ENCODE measurements at regions not wholly inside any gene's neighbourhood (a gene's known extent, or its start where the extent isn't known, plus 50 kb on each side); places are given as distances from the start of the nearest gene placed in this dataset.
"Not testable (repeated sequence)": the region's sequence is repeated elsewhere in the genome, so short reads cannot be mapped to it uniquely, and the experiment has no call there.

DNA sequence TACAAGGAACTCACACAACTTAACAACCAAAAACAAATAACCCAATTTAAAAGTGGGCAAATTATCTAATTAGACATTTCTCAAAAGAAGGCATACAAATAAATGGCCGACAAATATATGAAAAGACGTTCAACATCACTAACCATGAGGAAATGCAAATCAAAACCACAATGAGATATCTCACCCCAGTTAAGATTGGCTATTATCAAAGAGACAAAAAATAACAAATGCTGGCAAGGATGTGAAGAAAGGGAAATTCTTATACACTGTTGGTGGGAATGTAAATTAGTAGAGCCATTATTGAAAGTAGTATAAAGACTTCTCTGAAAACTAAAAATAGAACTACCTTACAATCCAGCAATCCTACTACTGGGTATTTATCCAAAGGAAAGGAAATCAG is 96.7 kb upstream of the SIRPG start:
- H3K4me1 ChIP-seq: peaks cover 0 to 19% (median 2%) of the 10 kb centered on the region in 6 donors
- H3K27ac ChIP-seq: no peak overlapping the region
- no peaks in the 10 kb centered on the region for H3K27me3 ChIP-seq (replicated peaks in 1 of 7)
- no peak for DNase-seq
- WGBS, 5 donors: 40 to 48% (median 45%) methylated on average over 2 of the region's 2 CpGs
- H3K36me3 ChIP-seq: no peaks in the 10 kb centered on the region
- peaks cover 0 to 20% (median 10%) of the 10 kb centered on the region in 8 donors for H3K9me3 ChIP-seq
- H3K4me3 ChIP-seq: no peak overlapping the region
- intact Hi-C loops (cut with DNase I; ENCODE audit: low total_unique reads): no loop called here
- no peak for TF ChIP-seq POLR2AphosphoS5 (IDR thresholded peaks at IDR 0.05)
- TF ChIP-seq, protein P1, sequence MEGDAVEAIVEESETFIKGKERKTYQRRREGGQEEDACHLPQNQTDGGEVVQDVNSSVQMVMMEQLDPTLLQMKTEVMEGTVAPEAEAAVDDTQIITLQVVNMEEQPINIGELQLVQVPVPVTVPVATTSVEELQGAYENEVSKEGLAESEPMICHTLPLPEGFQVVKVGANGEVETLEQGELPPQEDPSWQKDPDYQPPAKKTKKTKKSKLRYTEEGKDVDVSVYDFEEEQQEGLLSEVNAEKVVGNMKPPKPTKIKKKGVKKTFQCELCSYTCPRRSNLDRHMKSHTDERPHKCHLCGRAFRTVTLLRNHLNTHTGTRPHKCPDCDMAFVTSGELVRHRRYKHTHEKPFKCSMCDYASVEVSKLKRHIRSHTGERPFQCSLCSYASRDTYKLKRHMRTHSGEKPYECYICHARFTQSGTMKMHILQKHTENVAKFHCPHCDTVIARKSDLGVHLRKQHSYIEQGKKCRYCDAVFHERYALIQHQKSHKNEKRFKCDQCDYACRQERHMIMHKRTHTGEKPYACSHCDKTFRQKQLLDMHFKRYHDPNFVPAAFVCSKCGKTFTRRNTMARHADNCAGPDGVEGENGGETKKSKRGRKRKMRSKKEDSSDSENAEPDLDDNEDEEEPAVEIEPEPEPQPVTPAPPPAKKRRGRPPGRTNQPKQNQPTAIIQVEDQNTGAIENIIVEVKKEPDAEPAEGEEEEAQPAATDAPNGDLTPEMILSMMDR (IDR thresholded peaks at IDR 0.05 in 8 of 11, conservative IDR thresholded peaks at IDR 0.05 in 3 of 11): no peak
- TF ChIP-seq POLR2A (IDR thresholded peaks at IDR 0.05): no peak

DNA sequence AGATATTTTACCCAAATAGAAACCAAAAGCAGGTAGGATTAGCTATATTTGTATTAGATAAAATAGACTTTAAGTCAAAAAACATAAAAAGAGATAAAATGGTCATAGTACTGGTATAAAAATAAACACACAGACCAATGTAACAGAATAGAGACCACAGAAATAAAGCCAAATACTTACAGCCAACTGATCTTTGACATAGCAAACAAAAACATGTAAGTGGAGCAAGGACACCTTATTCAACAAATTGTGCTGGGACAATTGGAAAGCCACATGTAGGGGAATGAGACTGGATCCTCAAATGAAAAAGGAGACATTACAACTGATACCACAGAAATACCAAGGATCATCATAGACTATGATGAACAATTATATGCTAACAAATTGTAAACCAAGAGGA is 94.5 kb upstream of the SIRPG start:
- intact Hi-C loops (cut with DNase I; ENCODE audit: low total_unique reads): no loop called here
- H3K27me3 ChIP-seq (replicated peaks in 1 of 7): no peaks in the 10 kb centered on the region
- no peak overlapping the region for H3K27ac ChIP-seq
- H3K36me3 ChIP-seq: no peaks in the 10 kb centered on the region
- DNase-seq: no peak
- H3K9me3 ChIP-seq: peaks cover 0 to 20% (median 10%) of the 10 kb centered on the region in 8 donors
- H3K4me3 ChIP-seq: no peak overlapping the region
- TF ChIP-seq POLR2AphosphoS5 (IDR thresholded peaks at IDR 0.05) (no peak), POLR2A (IDR thresholded peaks at IDR 0.05) (no peak)
- TF ChIP-seq, protein P1 (IDR thresholded peaks at IDR 0.05 in 8 of 11, conservative IDR thresholded peaks at IDR 0.05 in 3 of 11): no peak
- H3K4me1 ChIP-seq: peaks cover 0 to 9% (median 2%) of the 10 kb centered on the region in 6 donors

DNA sequence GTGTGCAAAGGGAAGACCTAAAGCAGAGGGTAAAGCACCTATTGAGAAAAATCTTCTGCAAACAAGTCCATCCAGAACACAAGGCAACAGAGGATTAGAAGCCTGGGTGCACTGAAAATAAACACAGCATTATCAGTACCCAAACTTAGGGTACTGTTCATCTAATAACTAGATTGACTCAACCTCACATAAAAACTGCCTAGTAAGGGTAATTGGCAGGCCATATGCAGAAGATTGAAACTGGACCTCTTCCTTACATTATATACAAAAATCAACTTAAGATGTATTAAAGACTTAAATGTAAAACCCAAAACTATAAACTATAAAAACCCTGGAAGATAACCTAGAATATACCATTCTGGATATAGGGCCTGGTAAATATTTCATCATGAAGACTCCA is 91.2 kb upstream of the SIRPG start:
- no peaks in the 10 kb centered on the region for H3K36me3 ChIP-seq
- no peaks in the 10 kb centered on the region for H3K27me3 ChIP-seq (replicated peaks in 1 of 7)
- TF ChIP-seq POLR2AphosphoS5 (IDR thresholded peaks at IDR 0.05) (no peak), POLR2A (IDR thresholded peaks at IDR 0.05) (no peak)
- TF ChIP-seq, protein P1 (IDR thresholded peaks at IDR 0.05 in 8 of 11, conservative IDR thresholded peaks at IDR 0.05 in 3 of 11): no peak
- no peak for DNase-seq
- H3K4me1 ChIP-seq: no peaks in the 10 kb centered on the region
- H3K4me3 ChIP-seq: no peak overlapping the region
- H3K27ac ChIP-seq: no peak overlapping the region
- intact Hi-C loops (cut with DNase I; ENCODE audit: low total_unique reads): no loop called here
- H3K9me3 ChIP-seq: peaks cover 0 to 20% (median 10%) of the 10 kb centered on the region in 8 donors

DNA sequence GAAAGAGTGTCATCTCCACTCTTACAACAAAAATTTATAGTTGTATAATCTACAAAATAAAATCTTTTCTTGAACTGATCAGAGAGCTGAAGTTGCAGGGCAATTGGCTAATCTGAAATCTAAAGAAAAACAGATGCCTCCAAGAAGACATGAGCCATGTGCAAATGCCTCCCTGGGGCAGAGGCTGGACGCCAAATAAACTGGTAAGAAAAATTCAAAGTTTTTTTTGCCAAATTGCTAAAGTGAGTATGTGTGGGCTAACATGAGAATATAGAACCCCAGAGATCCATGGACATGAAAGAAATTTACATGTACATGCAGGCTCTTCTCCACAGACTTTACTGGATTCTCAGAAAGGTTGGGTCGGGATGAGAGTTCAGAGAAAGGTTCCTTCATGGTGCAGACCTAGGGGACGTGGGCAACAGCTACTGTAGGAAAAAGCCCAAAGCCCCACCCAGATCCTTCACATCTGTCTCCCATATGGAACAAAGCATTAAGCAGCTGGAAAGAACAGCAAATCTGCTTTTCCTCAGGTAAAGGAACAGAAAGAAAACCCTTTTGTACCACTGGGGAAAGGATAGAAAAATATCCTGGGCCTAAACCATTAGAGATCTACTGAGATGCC is 90.5 kb upstream of the SIRPG start:
- 44 to 81% (median 66%) methylated on average over 3 of the region's 3 CpGs for WGBS, 5 donors
- Histone ChIP-seq H3K4me3 (no peak overlapping the region), H3K36me3 (no peaks in the 10 kb centered on the region), H3K9me3 (peaks cover 0 to 20% (median 10%) of the 10 kb centered on the region in 8 donors), H3K4me1 (no peaks in the 10 kb centered on the region), H3K27ac (no peak overlapping the region), H3K27me3 (replicated peaks in 1 of 7) (no peaks in the 10 kb centered on the region)
- no peak for TF ChIP-seq POLR2AphosphoS5 (IDR thresholded peaks at IDR 0.05)
- TF ChIP-seq POLR2A (IDR thresholded peaks at IDR 0.05): no peak
- no peak for DNase-seq
- intact Hi-C loops (cut with DNase I; ENCODE audit: low total_unique reads): no loop called here

DNA sequence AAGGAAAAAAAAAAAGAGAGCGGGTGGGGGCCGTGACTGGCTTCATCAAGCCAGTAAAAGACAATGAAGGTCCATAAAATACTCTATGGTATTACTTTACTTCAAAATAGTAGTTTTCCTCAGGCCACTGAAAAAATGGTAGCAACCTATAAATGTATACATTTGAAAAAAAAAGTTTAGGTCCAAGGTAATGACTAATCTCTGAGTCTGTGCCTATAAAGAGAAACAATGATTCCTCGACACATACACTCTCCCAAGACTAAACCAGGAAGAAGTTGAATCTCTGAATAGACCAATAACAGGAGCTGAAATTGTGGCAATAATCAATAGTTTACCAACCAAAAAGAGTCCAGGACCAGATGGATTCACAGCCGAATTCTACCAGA is 84.5 kb upstream of the SIRPG start:
- H3K9me3 ChIP-seq; H3K4me3 ChIP-seq; H3K27ac ChIP-seq; H3K36me3 ChIP-seq; DNase-seq; H3K27me3 ChIP-seq (replicated peaks in 1 of 7); intact Hi-C loops (cut with DNase I; ENCODE audit: low total_unique reads): not testable (repeated sequence)
- 66 to 76% (median 70%) methylated on average over 3 to 4 of the region's 4 CpGs for WGBS, 5 donors
- H3K4me1 ChIP-seq: peaks cover 0 to 10% (median 5%) of the 10 kb centered on the region in 6 donors
